Activated naive CD8-positive, alpha-beta T cell (primary cell): ENCODE measurements at regions not wholly inside any gene's neighbourhood (a gene's known extent, or its start where the extent isn't known, plus 50 kb on each side); places are given as distances from the start of the nearest gene placed in this dataset.

Source experiments
- H3K27ac Mint-ChIP-seq: one replicate; pipeline ENCODE4 v1.8.0; 2021; ENCODE audit warnings: mixed read lengths
- H3K27me3 Mint-ChIP-seq: one replicate; pipeline ENCODE4 v1.8.0; 2021; ENCODE audit warnings: mixed read lengths
- H3K36me3 Mint-ChIP-seq: one replicate; pipeline ENCODE4 v1.8.0; 2021; ENCODE audit warnings: mixed read lengths
- H3K4me1 Mint-ChIP-seq: one replicate; pipeline ENCODE4 v1.8.0; 2021; ENCODE audit warnings: low read depth, mixed read lengths
- H3K4me3 Mint-ChIP-seq: one replicate; pipeline ENCODE4 v1.8.0; 2021; ENCODE audit warnings: mild to moderate bottlenecking, mixed read lengths
- H3K9me3 Mint-ChIP-seq: one replicate; pipeline ENCODE4 v1.8.0; 2021; ENCODE audit warnings: low read depth, mixed read lengths

GRCh38 chr6:41440958-41441357, 105.2 kb upstream of the FOXP4 start:
- no peaks in the 10 kb centered on the region for H3K36me3 Mint-ChIP-seq
- peaks cover 4% of the 10 kb centered on the region for H3K27me3 Mint-ChIP-seq
- H3K9me3 Mint-ChIP-seq: no peaks in the 10 kb centered on the region

GRCh38 chr6:41441598-41442351, 104.4 kb upstream of the FOXP4 start:
- Mint-ChIP-seq H3K9me3 (no peaks in the 10 kb centered on the region), H3K36me3 (no peaks in the 10 kb centered on the region), H3K27me3 (peaks cover 4% of the 10 kb centered on the region), H3K4me1 (peaks cover 44% of the 10 kb centered on the region), H3K27ac (no peak overlapping the region), H3K4me3 (peak overlapping the region; percentile 51)

More at GRCh38 chr6:41440958-41441357, 105.2 kb upstream of the FOXP4 start:
- Mint-ChIP-seq H3K27ac (peak overlapping the region; percentile 61), H3K4me1 (peaks cover 44% of the 10 kb centered on the region), H3K4me3 (peak overlapping the region; percentile 51)

GRCh38 chr6:41442352-41442672, 103.9 kb upstream of the FOXP4 start:
- H3K4me3 Mint-ChIP-seq: peak overlapping the region; percentile 47
- H3K27ac Mint-ChIP-seq: no peak overlapping the region
- H3K36me3 Mint-ChIP-seq: no peaks in the 10 kb centered on the region
- no peaks in the 10 kb centered on the region for H3K9me3 Mint-ChIP-seq
- peaks cover 4% of the 10 kb centered on the region for H3K27me3 Mint-ChIP-seq
- peaks cover 44% of the 10 kb centered on the region for H3K4me1 Mint-ChIP-seq

DNA sequence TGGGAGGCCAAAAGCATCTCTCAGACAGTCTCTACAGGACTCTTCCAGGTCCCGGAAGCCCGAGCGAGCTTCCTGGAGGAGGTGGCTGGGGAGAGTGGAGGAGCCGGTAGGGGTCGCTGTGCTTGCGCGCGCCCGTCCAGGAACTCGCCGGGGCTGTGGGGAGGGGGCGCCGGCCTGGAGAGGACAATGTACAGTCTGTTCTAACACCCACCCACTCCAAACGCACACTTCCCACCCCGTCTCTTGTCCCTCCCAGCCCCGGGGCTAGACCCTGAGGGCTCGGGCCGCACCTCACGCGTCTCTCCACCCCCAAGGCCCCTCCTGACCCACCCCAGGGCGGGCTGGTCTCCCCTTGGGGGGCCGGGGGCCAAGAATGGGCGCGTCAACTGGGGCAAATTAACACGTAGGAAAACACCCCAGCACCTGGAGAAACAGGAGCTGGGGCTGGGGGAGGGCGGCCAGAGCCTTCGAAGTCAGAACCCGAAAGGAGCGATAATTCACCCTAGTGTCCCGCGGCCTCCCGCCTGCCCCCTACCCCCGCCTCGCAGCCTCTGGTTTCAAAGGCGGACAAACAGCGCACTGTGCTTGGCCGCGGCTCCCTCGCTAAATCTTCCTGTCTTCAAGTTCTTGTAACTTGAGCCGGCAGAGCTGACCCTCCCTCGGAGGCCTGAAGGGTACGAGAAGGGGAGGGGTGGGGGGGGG, 103.2 kb upstream of the FOXP4 start:
- Mint-ChIP-seq H3K4me3 (peak overlapping the region; percentile 47), H3K36me3 (no peaks in the 10 kb centered on the region), H3K4me1 (peaks cover 44% of the 10 kb centered on the region), H3K9me3 (no peaks in the 10 kb centered on the region), H3K27ac (no peak overlapping the region), H3K27me3 (peaks cover 4% of the 10 kb centered on the region)

GRCh38 chr6:41443616-41444525, 102.3 kb upstream of the FOXP4 start:
- peaks cover 4% of the 10 kb centered on the region for H3K27me3 Mint-ChIP-seq
- H3K27ac Mint-ChIP-seq: no peak overlapping the region
- H3K4me3 Mint-ChIP-seq: peak overlapping the region; percentile 24

GRCh38 chr6:41445261-41445660, 100.9 kb upstream of the FOXP4 start:
- H3K4me3 Mint-ChIP-seq: no peak overlapping the region
- H3K27ac Mint-ChIP-seq: no peak overlapping the region
- peaks cover 33% of the 10 kb centered on the region for H3K4me1 Mint-ChIP-seq
- no peaks in the 10 kb centered on the region for H3K36me3 Mint-ChIP-seq
- no peaks in the 10 kb centered on the region for H3K9me3 Mint-ChIP-seq
- peaks cover 4% of the 10 kb centered on the region for H3K27me3 Mint-ChIP-seq

More at GRCh38 chr6:41443616-41444525, 102.3 kb upstream of the FOXP4 start:
- H3K36me3 Mint-ChIP-seq: no peaks in the 10 kb centered on the region
- H3K4me1 Mint-ChIP-seq: peaks cover 44% of the 10 kb centered on the region
- H3K9me3 Mint-ChIP-seq: no peaks in the 10 kb centered on the region

GRCh38 chr6:41446132-41446531, 100.0 kb upstream of the FOXP4 start:
- Mint-ChIP-seq H3K27ac (no peak overlapping the region), H3K4me1 (peaks cover 24% of the 10 kb centered on the region), H3K36me3 (no peaks in the 10 kb centered on the region), H3K27me3 (peaks cover 4% of the 10 kb centered on the region), H3K9me3 (no peaks in the 10 kb centered on the region), H3K4me3 (no peak overlapping the region)

- Mint-ChIP-seq H3K27me3 (peaks cover 4% of the 10 kb centered on the region), H3K36me3 (no peaks in the 10 kb centered on the region), H3K4me1 (peaks cover 15% of the 10 kb centered on the region), H3K4me3 (no peak overlapping the region), H3K9me3 (no peaks in the 10 kb centered on the region), H3K27ac (no peak overlapping the region)
These were observed 99.2 kb upstream of the FOXP4 start for GRCh38 chr6:41446907-41447545.

GRCh38 chr6:41448256-41448655, 97.9 kb upstream of the FOXP4 start:
- Mint-ChIP-seq H3K27ac (no peak overlapping the region), H3K27me3 (peaks cover 4% of the 10 kb centered on the region), H3K9me3 (no peaks in the 10 kb centered on the region), H3K4me1 (peaks cover 8% of the 10 kb centered on the region), H3K36me3 (no peaks in the 10 kb centered on the region), H3K4me3 (no peak overlapping the region)

GRCh38 chr6:41449399-41450245, 96.6 kb upstream of the FOXP4 start:
- H3K4me1 Mint-ChIP-seq: peaks cover 1% of the 10 kb centered on the region

DNA sequence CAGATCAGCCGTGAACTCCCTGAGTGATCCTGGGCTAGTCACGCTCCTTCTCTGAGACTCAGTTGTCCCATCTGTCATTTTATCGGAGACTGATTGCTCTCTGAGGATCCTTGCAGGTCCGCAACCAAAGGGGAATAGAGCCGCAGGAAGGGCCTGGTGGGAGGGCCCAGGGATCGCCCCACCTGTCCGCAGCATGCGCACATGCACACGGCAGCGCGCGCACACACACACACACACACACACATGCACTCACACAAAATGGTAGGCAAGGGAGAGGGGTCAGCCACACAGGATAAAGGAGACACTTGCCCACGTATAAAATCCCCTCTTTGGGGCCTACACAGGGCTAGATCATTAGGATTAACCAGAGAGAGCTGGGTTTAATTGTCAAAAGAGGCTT, 95.6 kb upstream of the FOXP4 start:
- no peak overlapping the region for H3K27ac Mint-ChIP-seq
- H3K9me3 Mint-ChIP-seq: no peaks in the 10 kb centered on the region
- H3K27me3 Mint-ChIP-seq: no peaks in the 10 kb centered on the region
- no peaks in the 10 kb centered on the region for H3K36me3 Mint-ChIP-seq
- no peak overlapping the region for H3K4me3 Mint-ChIP-seq
- peaks cover 1% of the 10 kb centered on the region for H3K4me1 Mint-ChIP-seq

More at GRCh38 chr6:41449399-41450245, 96.6 kb upstream of the FOXP4 start:
- H3K9me3 Mint-ChIP-seq: no peaks in the 10 kb centered on the region
- H3K27ac Mint-ChIP-seq: no peak overlapping the region
- H3K27me3 Mint-ChIP-seq: no peaks in the 10 kb centered on the region
- no peaks in the 10 kb centered on the region for H3K36me3 Mint-ChIP-seq
- H3K4me3 Mint-ChIP-seq: no peak overlapping the region

DNA sequence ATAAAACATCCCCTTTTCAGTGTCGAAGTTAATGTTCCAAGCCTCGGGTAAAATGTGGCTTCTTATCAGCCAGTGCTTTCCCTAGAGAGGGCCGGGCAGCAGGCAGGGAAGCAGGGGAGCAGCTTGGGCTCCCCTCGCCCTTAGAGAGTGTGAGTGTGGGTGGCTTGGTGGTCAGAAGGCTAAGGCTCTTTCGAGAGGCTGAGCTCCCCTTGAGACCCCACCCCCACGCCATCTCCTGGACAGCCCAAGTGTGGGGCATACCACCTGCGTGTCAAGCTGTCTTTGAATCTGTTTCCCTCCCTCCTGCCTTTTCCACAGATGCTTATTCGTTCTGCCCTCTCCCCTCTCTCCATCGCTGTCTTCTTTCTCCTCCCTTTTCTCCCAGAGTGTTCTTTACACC, 95.1 kb upstream of the FOXP4 start:
- H3K4me1 Mint-ChIP-seq: peaks cover 1% of the 10 kb centered on the region
- H3K4me3 Mint-ChIP-seq: no peak overlapping the region
- no peaks in the 10 kb centered on the region for H3K36me3 Mint-ChIP-seq
- no peaks in the 10 kb centered on the region for H3K9me3 Mint-ChIP-seq
- no peak overlapping the region for H3K27ac Mint-ChIP-seq
- H3K27me3 Mint-ChIP-seq: no peaks in the 10 kb centered on the region

GRCh38 chr6:41451515-41452163, 94.5 kb upstream of the FOXP4 start:
- H3K4me1 Mint-ChIP-seq: peaks cover 1% of the 10 kb centered on the region
- no peaks in the 10 kb centered on the region for H3K36me3 Mint-ChIP-seq
- no peak overlapping the region for H3K27ac Mint-ChIP-seq
- no peak overlapping the region for H3K4me3 Mint-ChIP-seq
- no peaks in the 10 kb centered on the region for H3K9me3 Mint-ChIP-seq
- no peaks in the 10 kb centered on the region for H3K27me3 Mint-ChIP-seq
